ENCODE measurements at regions not wholly inside any gene's neighbourhood (a gene's known extent, or its start where the extent isn't known, plus 50 kb on each side); places are given as distances from the start of the nearest gene placed in this dataset.

- Histone ChIP-seq H3K9me3 (ENCODE audit: control insufficient read depth, insufficient read depth, low read length) (no peaks in the 10 kb centered on the region), H3K4me1 (ENCODE audit: insufficient read depth, low read length) (no peaks in the 10 kb centered on the region), H3K9ac (ENCODE audit: low read depth, low read length) (no peak overlapping the region), H3K36me3 (ENCODE audit: insufficient read depth, low read length) (no peaks in the 10 kb centered on the region)
These were observed 1568.4 kb downstream of the SLITRK5 start for GRCh38 chr13:89239361-89240127.

GRCh38 chr13:89255844-89256406 is 1584.8 kb downstream of the SLITRK5 start:
- Histone ChIP-seq H3K9ac (ENCODE audit: low read depth, low read length) (no peak overlapping the region), H3K36me3 (ENCODE audit: insufficient read depth, low read length) (no peaks in the 10 kb centered on the region), H3K4me1 (ENCODE audit: insufficient read depth, low read length) (no peaks in the 10 kb centered on the region), H3K9me3 (ENCODE audit: control insufficient read depth, insufficient read depth, low read length) (no peaks in the 10 kb centered on the region)

GRCh38 chr13:89267734-89268133 is 1596.6 kb downstream of the SLITRK5 start:
- 0 out of 2 replicates have a peak, but pooled peaks cover 5% of the 10 kb centered on the region for H3K4me1 ChIP-seq (ENCODE audit: insufficient read depth, low read length)
- H3K9me3 ChIP-seq (ENCODE audit: control insufficient read depth, insufficient read depth, low read length), result no peaks in the 10 kb centered on the region
- no peaks in the 10 kb centered on the region for H3K36me3 ChIP-seq (ENCODE audit: insufficient read depth, low read length)
- no peak overlapping the region for H3K9ac ChIP-seq (ENCODE audit: low read depth, low read length)

DNA sequence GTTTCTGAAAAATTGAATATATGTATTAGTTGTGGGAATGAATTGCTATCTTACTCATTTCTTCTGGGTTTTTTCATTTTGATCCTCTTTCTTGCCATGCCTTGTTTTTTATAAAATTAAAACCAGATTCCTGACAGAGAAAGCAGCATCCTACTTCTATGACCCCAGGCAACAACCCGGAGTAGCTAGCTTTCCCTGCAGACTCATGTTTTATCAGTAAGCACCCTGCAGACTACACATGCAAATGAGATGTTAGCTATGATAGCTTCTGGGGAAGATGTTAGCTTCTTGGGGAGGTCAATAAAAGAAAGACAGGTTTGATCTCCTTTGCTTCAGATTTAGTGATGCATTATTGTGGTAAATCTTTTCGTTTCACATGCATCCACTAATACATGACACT is 1598.6 kb downstream of the SLITRK5 start:
- Histone ChIP-seq H3K4me1 (ENCODE audit: insufficient read depth, low read length) (0 out of 2 replicates have a peak, but pooled peaks cover 5% of the 10 kb centered on the region), H3K9me3 (ENCODE audit: control insufficient read depth, insufficient read depth, low read length) (no peaks in the 10 kb centered on the region), H3K36me3 (ENCODE audit: insufficient read depth, low read length) (no peaks in the 10 kb centered on the region), H3K9ac (ENCODE audit: low read depth, low read length) (no peak overlapping the region)

GRCh38 chr13:89270736-89271135 is 1599.6 kb downstream of the SLITRK5 start:
- H3K9ac ChIP-seq (ENCODE audit: low read depth, low read length), result no peak overlapping the region

GRCh38 chr13:89279374-89279773 is 1608.2 kb downstream of the SLITRK5 start:
- no peaks in the 10 kb centered on the region for H3K36me3 ChIP-seq (ENCODE audit: insufficient read depth, low read length)
- no peaks in the 10 kb centered on the region for H3K9me3 ChIP-seq (ENCODE audit: control insufficient read depth, insufficient read depth, low read length)
- no peaks in the 10 kb centered on the region for H3K4me1 ChIP-seq (ENCODE audit: insufficient read depth, low read length)
- H3K9ac ChIP-seq (ENCODE audit: low read depth, low read length), result no peak overlapping the region

More at GRCh38 chr13:89270736-89271135, 1599.6 kb downstream of the SLITRK5 start:
- Histone ChIP-seq H3K4me1 (ENCODE audit: insufficient read depth, low read length) (0 out of 2 replicates have a peak, but pooled peaks cover 5% of the 10 kb centered on the region), H3K36me3 (ENCODE audit: insufficient read depth, low read length) (no peaks in the 10 kb centered on the region), H3K9me3 (ENCODE audit: control insufficient read depth, insufficient read depth, low read length) (no peaks in the 10 kb centered on the region)

DNA sequence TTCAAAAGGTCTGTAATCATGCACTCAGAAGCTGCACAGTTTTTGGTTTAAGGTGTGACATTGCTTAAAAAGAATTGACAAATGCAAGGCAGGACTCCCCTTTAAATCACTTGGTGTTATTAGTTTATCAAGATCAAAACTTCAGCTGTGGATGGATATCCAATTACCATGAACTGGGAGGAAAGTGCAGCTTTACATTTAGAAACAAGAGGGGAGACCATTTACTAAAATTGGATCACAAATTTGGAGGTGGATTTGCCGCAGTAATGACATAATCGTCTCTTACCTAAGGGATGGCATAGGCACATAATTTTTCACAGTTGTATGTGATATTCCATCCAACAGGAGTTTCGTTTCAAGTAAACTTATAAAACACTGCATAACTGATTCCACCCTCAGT is 1610.2 kb downstream of the SLITRK5 start:
- no peak overlapping the region for H3K9ac ChIP-seq (ENCODE audit: low read depth, low read length)
- no peaks in the 10 kb centered on the region for H3K9me3 ChIP-seq (ENCODE audit: control insufficient read depth, insufficient read depth, low read length)
- H3K4me1 ChIP-seq (ENCODE audit: insufficient read depth, low read length), result no peaks in the 10 kb centered on the region
- H3K36me3 ChIP-seq (ENCODE audit: insufficient read depth, low read length), result no peaks in the 10 kb centered on the region

DNA sequence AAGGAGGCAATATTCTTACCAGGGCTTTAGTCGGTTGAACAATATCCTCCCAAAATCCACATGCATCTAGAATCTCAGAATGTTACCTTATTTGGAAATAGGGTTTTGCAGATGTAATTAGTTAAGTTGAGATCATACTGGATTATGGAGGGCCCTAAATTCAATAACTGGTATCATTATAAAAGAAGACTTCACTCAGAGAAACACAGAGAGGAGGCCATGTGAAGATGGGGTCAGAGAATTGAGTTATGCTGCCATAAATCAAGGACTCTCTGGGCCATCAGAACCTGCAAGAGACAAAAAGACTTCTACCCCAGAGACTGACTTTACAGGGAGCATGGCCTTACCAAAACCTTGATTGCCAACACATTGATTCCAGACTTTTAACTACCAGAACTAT is 1611.1 kb downstream of the SLITRK5 start:
- no peak overlapping the region for H3K9ac ChIP-seq (ENCODE audit: low read depth, low read length)
- H3K9me3 ChIP-seq (ENCODE audit: control insufficient read depth, insufficient read depth, low read length), result peaks cover 4% of the 10 kb centered on the region; the same call in 1 of the 2 replicates
- no peaks in the 10 kb centered on the region for H3K4me1 ChIP-seq (ENCODE audit: insufficient read depth, low read length)
- H3K36me3 ChIP-seq (ENCODE audit: insufficient read depth, low read length), result no peaks in the 10 kb centered on the region

DNA sequence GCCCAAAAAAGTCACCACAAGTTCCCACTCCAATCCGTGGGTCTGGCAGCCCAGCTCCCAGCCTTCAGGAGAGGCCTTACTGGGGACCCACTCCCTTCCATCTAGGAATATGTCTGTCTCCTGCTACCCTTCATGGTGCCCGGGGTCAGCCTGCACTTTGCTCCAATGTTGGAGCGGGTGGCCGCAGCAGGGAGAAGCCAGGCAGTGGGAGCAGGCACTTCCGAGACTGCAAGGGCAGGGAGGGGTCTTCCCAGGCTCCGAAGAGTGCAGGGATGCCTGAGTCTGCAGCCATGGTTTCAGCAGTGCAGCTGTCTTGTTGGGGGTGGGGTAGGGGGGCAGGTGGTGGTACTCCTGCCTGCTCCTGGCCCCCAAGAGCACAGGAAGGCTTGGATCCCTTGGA is 1616.2 kb downstream of the SLITRK5 start:
- no peaks in the 10 kb centered on the region for H3K36me3 ChIP-seq (ENCODE audit: insufficient read depth, low read length)
- H3K4me1 ChIP-seq (ENCODE audit: insufficient read depth, low read length), result no peaks in the 10 kb centered on the region
- H3K9me3 ChIP-seq (ENCODE audit: control insufficient read depth, insufficient read depth, low read length), result peaks cover 4% of the 10 kb centered on the region; the same call in 1 of the 2 replicates
- no peak overlapping the region for H3K9ac ChIP-seq (ENCODE audit: low read depth, low read length)

DNA sequence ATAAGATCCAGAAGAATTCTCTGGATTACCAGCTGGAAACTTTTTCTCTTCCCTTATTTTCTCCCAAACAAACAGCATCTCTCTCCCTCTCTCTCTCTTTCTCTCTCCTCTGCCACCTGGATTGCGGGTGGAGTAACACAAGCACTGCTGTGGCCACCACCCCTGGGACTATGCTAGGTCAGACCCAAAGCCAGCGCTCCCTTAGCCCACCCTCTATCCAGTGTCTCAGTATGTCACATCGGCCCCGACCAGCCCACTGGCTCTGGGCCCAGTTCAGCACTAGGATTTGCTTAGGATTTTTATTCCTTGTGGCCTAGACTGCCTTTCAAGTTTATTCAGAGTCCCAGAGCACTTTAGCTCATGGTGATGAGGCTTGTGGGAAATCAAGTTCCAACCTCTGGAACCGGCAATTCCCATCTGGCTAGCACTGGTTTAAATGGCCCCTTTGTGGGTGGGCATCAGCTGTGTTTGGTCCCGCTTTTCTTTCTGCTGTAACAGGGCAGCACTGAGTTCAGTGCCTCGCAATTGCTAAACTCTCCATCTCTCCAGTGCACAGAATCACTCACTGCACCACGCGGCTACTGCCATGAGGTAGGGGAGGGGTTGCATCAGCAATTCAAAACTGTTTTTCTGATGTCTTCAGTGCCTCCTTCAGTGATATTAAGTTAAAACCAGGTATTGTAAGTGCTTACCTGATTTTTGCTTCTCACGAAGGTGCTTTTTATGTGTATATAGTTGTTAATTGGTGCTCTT is 1623.1 kb downstream of the SLITRK5 start:
- no peaks in the 10 kb centered on the region for H3K9me3 ChIP-seq (ENCODE audit: control insufficient read depth, insufficient read depth, low read length)
- H3K9ac ChIP-seq (ENCODE audit: low read depth, low read length), result no peak overlapping the region
- H3K4me1 ChIP-seq (ENCODE audit: insufficient read depth, low read length), result no peaks in the 10 kb centered on the region
- no peaks in the 10 kb centered on the region for H3K36me3 ChIP-seq (ENCODE audit: insufficient read depth, low read length)

DNA sequence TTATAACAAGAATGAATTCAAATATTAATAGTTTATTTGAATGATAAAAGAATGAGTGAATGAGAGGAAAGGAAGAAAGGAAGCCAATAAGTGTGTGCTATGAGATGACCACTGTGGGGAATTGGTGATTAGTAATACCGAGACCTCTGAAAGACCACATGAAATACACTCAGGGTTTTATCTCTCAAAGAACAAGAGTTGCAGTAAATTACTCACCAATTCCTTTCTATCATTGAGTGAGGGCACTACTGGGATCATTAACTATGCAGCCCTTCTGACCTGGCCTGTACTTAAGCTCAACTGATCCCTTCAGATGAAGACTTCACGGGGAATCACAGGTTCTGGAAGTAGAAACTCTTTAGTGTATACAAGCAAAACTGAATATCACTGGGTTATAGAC is 1636.1 kb downstream of the SLITRK5 start:
- no peak overlapping the region for H3K9ac ChIP-seq (ENCODE audit: low read depth, low read length)
- H3K4me1 ChIP-seq (ENCODE audit: insufficient read depth, low read length), result no peaks in the 10 kb centered on the region
- H3K36me3 ChIP-seq (ENCODE audit: insufficient read depth, low read length), result no peaks in the 10 kb centered on the region
- 0 out of 2 replicates have a peak, but pooled peaks cover 3% of the 10 kb centered on the region for H3K9me3 ChIP-seq (ENCODE audit: control insufficient read depth, insufficient read depth, low read length)

DNA sequence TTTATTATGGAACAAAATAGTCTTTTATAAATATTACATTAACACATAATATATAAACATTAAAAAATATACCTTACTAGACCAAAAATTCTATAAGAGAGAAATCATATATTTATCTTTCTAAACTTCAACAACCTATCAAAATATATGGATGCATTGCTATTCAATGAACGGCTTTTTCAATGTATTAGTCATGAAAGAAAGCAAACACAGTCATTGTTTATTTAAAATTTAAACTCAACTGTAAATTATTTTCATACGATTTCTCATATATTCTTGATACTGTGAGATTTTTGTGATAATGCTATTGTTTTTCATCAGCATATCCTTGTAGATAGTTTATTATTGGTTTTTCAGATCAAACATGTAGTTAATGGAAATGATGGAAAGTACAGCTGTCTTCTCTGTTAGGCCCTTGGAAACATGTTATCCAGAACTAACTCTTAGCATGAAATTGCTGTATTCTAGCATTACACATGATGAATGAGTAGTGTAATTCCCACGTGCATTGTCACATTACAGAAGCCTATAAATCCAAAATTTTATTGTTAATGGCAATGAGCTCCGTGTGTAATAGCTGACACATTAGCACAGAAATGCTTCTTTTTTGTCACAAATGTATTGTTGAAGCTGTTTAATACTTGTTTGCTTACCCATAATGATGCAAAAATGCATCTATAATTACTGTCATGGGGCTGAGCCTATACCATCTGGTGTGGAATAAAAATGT is 1639.9 kb downstream of the SLITRK5 start:
- H3K9me3 ChIP-seq (ENCODE audit: control insufficient read depth, insufficient read depth, low read length), result 0 out of 2 replicates have a peak, but pooled peaks cover 3% of the 10 kb centered on the region
- H3K9ac ChIP-seq (ENCODE audit: low read depth, low read length), result no peak overlapping the region
- H3K4me1 ChIP-seq (ENCODE audit: insufficient read depth, low read length), result no peaks in the 10 kb centered on the region
- no peaks in the 10 kb centered on the region for H3K36me3 ChIP-seq (ENCODE audit: insufficient read depth, low read length)

GRCh38 chr13:89315287-89315686 is 1644.1 kb downstream of the SLITRK5 start:
- Histone ChIP-seq H3K9me3 (ENCODE audit: control insufficient read depth, insufficient read depth, low read length) (0 out of 2 replicates have a peak, but pooled peaks cover 3% of the 10 kb centered on the region), H3K9ac (ENCODE audit: low read depth, low read length) (no peak overlapping the region), H3K4me1 (ENCODE audit: insufficient read depth, low read length) (no peaks in the 10 kb centered on the region), H3K36me3 (ENCODE audit: insufficient read depth, low read length) (no peaks in the 10 kb centered on the region)

- H3K4me1 ChIP-seq (ENCODE audit: insufficient read depth, low read length), result peaks cover 13% of the 10 kb centered on the region; the same call in 1 of the 2 replicates
- no peak overlapping the region for H3K9ac ChIP-seq (ENCODE audit: low read depth, low read length)
- no peaks in the 10 kb centered on the region for H3K36me3 ChIP-seq (ENCODE audit: insufficient read depth, low read length)
- H3K9me3 ChIP-seq (ENCODE audit: control insufficient read depth, insufficient read depth, low read length), result no peaks in the 10 kb centered on the region
These were observed 1651.3 kb downstream of the SLITRK5 start for GRCh38 chr13:89322466-89322865.

Data from ES-I3 (cell line).